ENCODE measurements at regions not wholly inside any gene's neighbourhood (a gene's known extent, or its start where the extent isn't known, plus 50 kb on each side); places are given as distances from the start of the nearest gene placed in this dataset.

DNA sequence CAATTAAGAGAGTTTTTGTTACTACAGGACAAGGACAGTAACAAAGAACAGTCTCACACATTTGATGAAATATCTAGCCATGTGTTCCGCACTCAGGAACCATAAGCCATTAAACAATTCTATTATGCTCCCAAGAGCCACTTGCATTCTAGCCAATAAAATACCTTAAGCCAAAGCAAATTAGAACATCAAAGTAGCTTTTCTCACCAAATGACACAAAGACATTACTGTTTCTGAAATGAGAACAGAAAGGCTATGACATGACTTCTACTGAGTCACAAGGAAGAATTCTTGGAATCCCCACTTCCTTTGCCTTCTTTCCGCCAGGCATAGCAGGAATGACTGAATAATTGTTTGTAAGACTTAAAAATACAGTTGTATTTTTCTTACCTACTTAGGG lies 445.8 kb downstream of the ATP23 start:
- Histone ChIP-seq H3K4me3 (no peak overlapping the region), H3K36me3 (no peaks in the 10 kb centered on the region), H3K9me3 (no peaks in the 10 kb centered on the region), H3K27ac (no peak overlapping the region), H3K4me1 (ENCODE audit: control insufficient read depth in 1 of 2, low read depth in 2 of 2) (no peaks in the 10 kb centered on the region), H3K27me3 (replicated peaks; ENCODE audit: insufficient read depth) (no peaks in the 10 kb centered on the region)
- no peak for DNase-seq (ENCODE audit: low spot score)
- TF ChIP-seq, protein P1, sequence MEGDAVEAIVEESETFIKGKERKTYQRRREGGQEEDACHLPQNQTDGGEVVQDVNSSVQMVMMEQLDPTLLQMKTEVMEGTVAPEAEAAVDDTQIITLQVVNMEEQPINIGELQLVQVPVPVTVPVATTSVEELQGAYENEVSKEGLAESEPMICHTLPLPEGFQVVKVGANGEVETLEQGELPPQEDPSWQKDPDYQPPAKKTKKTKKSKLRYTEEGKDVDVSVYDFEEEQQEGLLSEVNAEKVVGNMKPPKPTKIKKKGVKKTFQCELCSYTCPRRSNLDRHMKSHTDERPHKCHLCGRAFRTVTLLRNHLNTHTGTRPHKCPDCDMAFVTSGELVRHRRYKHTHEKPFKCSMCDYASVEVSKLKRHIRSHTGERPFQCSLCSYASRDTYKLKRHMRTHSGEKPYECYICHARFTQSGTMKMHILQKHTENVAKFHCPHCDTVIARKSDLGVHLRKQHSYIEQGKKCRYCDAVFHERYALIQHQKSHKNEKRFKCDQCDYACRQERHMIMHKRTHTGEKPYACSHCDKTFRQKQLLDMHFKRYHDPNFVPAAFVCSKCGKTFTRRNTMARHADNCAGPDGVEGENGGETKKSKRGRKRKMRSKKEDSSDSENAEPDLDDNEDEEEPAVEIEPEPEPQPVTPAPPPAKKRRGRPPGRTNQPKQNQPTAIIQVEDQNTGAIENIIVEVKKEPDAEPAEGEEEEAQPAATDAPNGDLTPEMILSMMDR (IDR thresholded peaks at IDR 0.05): no peak
- ATAC-seq (ENCODE audit: insufficient number of reproducible peaks, low FRiP score, low read depth): no peak

DNA sequence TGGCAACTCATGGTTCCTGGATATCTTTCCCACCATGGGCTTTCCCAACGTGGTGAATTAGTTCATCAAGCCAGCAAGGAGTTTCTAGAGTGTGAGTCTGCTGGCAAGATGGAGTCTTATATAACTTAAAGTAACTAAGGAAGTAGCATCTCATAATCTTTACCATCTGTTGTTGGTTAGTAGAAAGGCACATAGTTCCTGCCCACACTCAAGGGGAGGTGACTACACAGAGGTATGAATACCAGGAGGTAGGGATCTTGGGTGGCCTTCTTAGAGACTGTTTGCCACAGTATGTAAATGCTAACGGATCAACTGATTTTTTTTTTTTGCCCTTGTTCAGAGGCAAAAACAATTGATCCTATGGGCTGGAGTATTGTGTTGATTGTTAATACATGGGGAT lies 446.9 kb downstream of the ATP23 start:
- Histone ChIP-seq H3K27me3 (replicated peaks; ENCODE audit: insufficient read depth) (no peaks in the 10 kb centered on the region), H3K36me3 (no peaks in the 10 kb centered on the region), H3K4me1 (ENCODE audit: control insufficient read depth in 1 of 2, low read depth in 2 of 2) (no peaks in the 10 kb centered on the region), H3K27ac (no peak overlapping the region), H3K9me3 (no peaks in the 10 kb centered on the region), H3K4me3 (no peak overlapping the region)
- no peak for ATAC-seq (ENCODE audit: insufficient number of reproducible peaks, low FRiP score, low read depth)
- no peak for DNase-seq (ENCODE audit: low spot score)
- TF ChIP-seq, protein P1 (IDR thresholded peaks at IDR 0.05): no peak

DNA sequence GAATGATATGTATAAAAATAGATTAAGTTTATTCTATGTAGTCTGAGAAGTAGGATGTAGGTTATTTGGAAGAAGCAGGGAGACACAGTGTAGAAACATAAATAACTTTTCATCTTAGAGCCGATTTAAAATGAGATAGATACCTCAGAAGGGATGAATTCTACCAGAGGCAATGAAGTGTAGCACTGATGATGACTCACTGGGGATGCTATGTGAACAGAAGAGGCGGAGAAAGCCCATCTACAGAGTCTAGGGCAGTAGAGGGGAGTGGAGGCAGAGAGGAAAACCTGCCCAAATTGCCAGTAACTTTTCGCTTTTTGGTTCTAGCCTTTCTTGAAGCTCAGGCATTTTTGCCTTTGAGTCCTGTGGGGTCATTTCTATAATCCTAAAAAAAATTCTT lies 451.8 kb downstream of the ATP23 start:
- Histone ChIP-seq H3K9me3 (no peaks in the 10 kb centered on the region), H3K27ac (no peak overlapping the region), H3K4me1 (ENCODE audit: control insufficient read depth in 1 of 2, low read depth in 2 of 2) (no peaks in the 10 kb centered on the region), H3K4me3 (no peak overlapping the region), H3K27me3 (replicated peaks; ENCODE audit: insufficient read depth) (no peaks in the 10 kb centered on the region), H3K36me3 (no peaks in the 10 kb centered on the region)
- TF ChIP-seq, protein P1 (IDR thresholded peaks at IDR 0.05): no peak
- DNase-seq (ENCODE audit: low spot score) (no peak), ATAC-seq (ENCODE audit: insufficient number of reproducible peaks, low FRiP score, low read depth) (no peak)

DNA sequence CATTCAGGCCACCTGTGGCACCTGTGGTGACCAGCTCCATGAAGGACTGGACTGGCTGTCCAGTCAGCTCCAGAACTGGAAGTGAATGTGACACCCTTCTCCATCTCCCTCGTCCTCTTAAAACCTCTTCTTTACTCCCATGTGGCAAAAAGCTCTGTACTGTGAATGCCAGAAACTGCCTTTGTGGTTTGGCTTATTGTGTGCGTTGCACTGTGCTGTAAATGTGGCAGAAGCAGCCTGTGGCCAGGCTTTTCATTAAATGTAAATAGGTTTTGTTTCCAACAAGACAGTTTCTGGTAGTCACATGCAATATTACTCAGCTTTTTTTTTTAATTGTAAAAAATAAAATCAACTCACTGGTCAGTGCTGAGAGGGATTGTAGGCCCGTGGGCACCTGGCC lies 453.7 kb downstream of the ATP23 start:
- DNase-seq (ENCODE audit: low spot score) (no peak), ATAC-seq (ENCODE audit: insufficient number of reproducible peaks, low FRiP score, low read depth) (no peak)
- no peaks in the 10 kb centered on the region for H3K9me3 ChIP-seq
- TF ChIP-seq, protein P1 (IDR thresholded peaks at IDR 0.05): no peak
- no peak overlapping the region for H3K27ac ChIP-seq
- H3K27me3 ChIP-seq (replicated peaks; ENCODE audit: insufficient read depth): no peaks in the 10 kb centered on the region
- H3K36me3 ChIP-seq: no peaks in the 10 kb centered on the region
- no peak overlapping the region for H3K4me3 ChIP-seq
- no peaks in the 10 kb centered on the region for H3K4me1 ChIP-seq (ENCODE audit: control insufficient read depth in 1 of 2, low read depth in 2 of 2)

DNA sequence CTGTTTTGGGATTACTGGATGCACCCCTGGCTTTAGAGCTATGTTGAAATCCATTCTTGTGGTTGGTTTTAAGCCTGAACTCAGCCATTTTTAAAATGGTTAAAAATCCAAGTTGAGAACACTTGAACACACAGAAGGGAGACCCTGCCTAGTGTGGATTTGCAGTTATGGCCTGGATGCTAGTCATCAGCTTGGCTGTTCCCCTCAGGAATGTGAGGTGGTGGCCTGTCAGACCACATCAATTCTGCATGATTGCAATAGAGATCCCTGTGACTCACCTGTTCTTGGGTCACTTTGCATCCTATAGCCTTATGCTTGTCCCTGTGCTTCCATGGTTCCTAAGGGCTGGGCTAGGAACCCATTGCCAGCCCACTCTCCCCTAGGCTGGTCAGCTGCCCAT lies 454.1 kb downstream of the ATP23 start:
- no peak overlapping the region for H3K27ac ChIP-seq
- no peaks in the 10 kb centered on the region for H3K4me1 ChIP-seq (ENCODE audit: control insufficient read depth in 1 of 2, low read depth in 2 of 2)
- DNase-seq (ENCODE audit: low spot score): no peak
- no peaks in the 10 kb centered on the region for H3K9me3 ChIP-seq
- H3K36me3 ChIP-seq: no peaks in the 10 kb centered on the region
- H3K27me3 ChIP-seq (replicated peaks; ENCODE audit: insufficient read depth): no peaks in the 10 kb centered on the region
- no peak overlapping the region for H3K4me3 ChIP-seq
- TF ChIP-seq, protein P1 (IDR thresholded peaks at IDR 0.05): no peak
- ATAC-seq (ENCODE audit: insufficient number of reproducible peaks, low FRiP score, low read depth): no peak

All from thoracic aorta (tissue), 2 donors.